ENCODE measurements at regions not wholly inside any gene's neighbourhood (a gene's known extent, or its start where the extent isn't known, plus 50 kb on each side); places are given as distances from the start of the nearest gene placed in this dataset.
"Not testable (repeated sequence)": the region's sequence is repeated elsewhere in the genome, so short reads cannot be mapped to it uniquely, and the experiment has no call there.

DNA sequence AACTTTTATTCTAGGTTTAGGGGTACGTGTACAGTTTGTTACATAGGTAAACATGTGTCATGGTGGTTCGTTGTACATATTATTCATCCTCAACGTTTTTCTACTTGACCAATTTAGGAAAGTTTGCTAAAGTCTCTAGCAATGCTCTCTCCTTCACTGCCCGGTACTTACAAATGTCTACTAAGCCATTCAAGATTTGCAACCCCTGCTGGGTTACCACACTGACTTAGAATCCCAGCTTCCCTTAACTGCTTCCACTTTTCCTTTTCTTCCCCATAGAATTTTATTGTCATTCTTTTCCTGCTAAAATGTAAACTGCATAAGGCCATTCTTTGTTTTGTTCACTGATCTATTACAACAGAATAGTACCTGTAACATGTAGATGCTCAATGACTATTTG lies 97.4 kb downstream of the SMPDL3A start:
- BruUV-seq (replicated peaks) = no TSS peak
- no peak overlapping the region for H3K4me3 Mint-ChIP-seq (ENCODE audit: unreplicated experiment)
- DNase-seq (ENCODE audit: unreplicated experiment) = no peak
- H3K9me3 Mint-ChIP-seq (ENCODE audit: unreplicated experiment) = no peaks in the 10 kb centered on the region
- no peaks in the 10 kb centered on the region for H3K36me3 Mint-ChIP-seq (ENCODE audit: insufficient read depth, unreplicated experiment)
- ChIA-PET CTCF (interaction anchor here (1.0 to 1.1 kb wide), 2 partner anchors 18 to 27 kb away, joined by 3 read pairs; no protein-coding TSS in a partner anchor), POLR2A (no interaction called here)
- intact Hi-C loops (cut with micrococcal nuclease) = no loop called here
- H3K4me1 Mint-ChIP-seq (ENCODE audit: insufficient read depth, unreplicated experiment) = no peaks in the 10 kb centered on the region
- no peak overlapping the region for H3K27ac Mint-ChIP-seq (ENCODE audit: low read depth, unreplicated experiment)
- TF ChIP-seq CTCF (IDR thresholded peaks at IDR 0.05; ENCODE audit: unreplicated experiment) = no peak
- H3K27me3 Mint-ChIP-seq (ENCODE audit: insufficient read depth, unreplicated experiment) = no peaks in the 10 kb centered on the region

DNA sequence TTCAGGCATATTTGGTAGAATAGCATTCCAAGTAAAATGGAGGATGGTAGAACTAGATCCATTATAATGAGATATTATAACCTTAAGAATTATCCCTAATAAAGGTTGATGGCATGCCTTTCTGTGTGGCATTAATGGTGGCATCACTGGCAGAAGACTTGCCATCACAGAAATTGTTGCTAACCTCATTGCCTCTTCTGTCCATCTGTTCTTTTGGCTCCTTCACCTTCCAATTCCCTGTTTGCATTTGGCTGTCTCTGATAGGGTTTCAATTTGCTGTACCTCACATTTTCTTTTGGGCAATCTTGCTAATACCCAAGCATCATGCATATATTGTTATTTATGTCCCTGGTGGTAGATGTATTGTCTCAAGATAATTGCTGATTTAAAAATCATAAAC lies 98.9 kb downstream of the SMPDL3A start:
- CTCF ChIA-PET = no interaction called here

GRCh38 chr6:122888680-122889079 lies 99.6 kb downstream of the SMPDL3A start:
- POLR2A ChIA-PET = not testable (repeated sequence)

More for the DNA sequence above, 98.9 kb downstream of the SMPDL3A start:
- Mint-ChIP-seq H3K4me3 (ENCODE audit: unreplicated experiment) (no peak overlapping the region), H3K4me1 (ENCODE audit: insufficient read depth, unreplicated experiment) (no peaks in the 10 kb centered on the region), H3K9me3 (ENCODE audit: unreplicated experiment) (no peaks in the 10 kb centered on the region), H3K27me3 (ENCODE audit: insufficient read depth, unreplicated experiment) (no peaks in the 10 kb centered on the region), H3K36me3 (ENCODE audit: insufficient read depth, unreplicated experiment) (no peaks in the 10 kb centered on the region), H3K27ac (ENCODE audit: low read depth, unreplicated experiment) (no peak overlapping the region)
- DNase-seq (ENCODE audit: unreplicated experiment) = no peak
- TF ChIP-seq CTCF (IDR thresholded peaks at IDR 0.05; ENCODE audit: unreplicated experiment) = no peak
- no TSS peak for BruUV-seq (replicated peaks)
- POLR2A ChIA-PET = no interaction called here
- intact Hi-C loops (cut with micrococcal nuclease) = no loop called here

GRCh38 chr6:122890250-122890649 lies 101.2 kb downstream of the SMPDL3A start:
- H3K4me1 Mint-ChIP-seq (ENCODE audit: insufficient read depth, unreplicated experiment) = no peaks in the 10 kb centered on the region
- H3K27me3 Mint-ChIP-seq (ENCODE audit: insufficient read depth, unreplicated experiment) = no peaks in the 10 kb centered on the region
- no peak overlapping the region for H3K4me3 Mint-ChIP-seq (ENCODE audit: unreplicated experiment)
- H3K36me3 Mint-ChIP-seq (ENCODE audit: insufficient read depth, unreplicated experiment) = no peaks in the 10 kb centered on the region
- no peak for TF ChIP-seq CTCF (IDR thresholded peaks at IDR 0.05; ENCODE audit: unreplicated experiment)
- no peak overlapping the region for H3K27ac Mint-ChIP-seq (ENCODE audit: low read depth, unreplicated experiment)
- BruUV-seq (replicated peaks) = no TSS peak
- H3K9me3 Mint-ChIP-seq (ENCODE audit: unreplicated experiment) = no peaks in the 10 kb centered on the region
- no peak for DNase-seq (ENCODE audit: unreplicated experiment)
- intact Hi-C loops (cut with micrococcal nuclease) = no loop called here
- CTCF ChIA-PET = interaction anchor here (0.6 kb wide), 1 partner anchor 287 kb away, joined by 3 read pairs; no protein-coding TSS in a partner anchor
- POLR2A ChIA-PET = no interaction called here

More at GRCh38 chr6:122888680-122889079, 99.6 kb downstream of the SMPDL3A start:
- BruUV-seq (replicated peaks); H3K4me1 Mint-ChIP-seq (ENCODE audit: insufficient read depth, unreplicated experiment); intact Hi-C loops (cut with micrococcal nuclease); H3K4me3 Mint-ChIP-seq (ENCODE audit: unreplicated experiment); H3K36me3 Mint-ChIP-seq (ENCODE audit: insufficient read depth, unreplicated experiment); H3K27ac Mint-ChIP-seq (ENCODE audit: low read depth, unreplicated experiment); H3K27me3 Mint-ChIP-seq (ENCODE audit: insufficient read depth, unreplicated experiment); H3K9me3 Mint-ChIP-seq (ENCODE audit: unreplicated experiment); DNase-seq (ENCODE audit: unreplicated experiment): not testable (repeated sequence)
- CTCF ChIA-PET = interaction anchor here (0.6 kb wide), 1 partner anchor 1632 kb away, joined by 3 read pairs; no protein-coding TSS in a partner anchor

GRCh38 chr6:122894791-122895190 lies 101.2 kb upstream of the CLVS2 start:
- Mint-ChIP-seq H3K4me1 (ENCODE audit: insufficient read depth, unreplicated experiment) (no peaks in the 10 kb centered on the region), H3K27me3 (ENCODE audit: insufficient read depth, unreplicated experiment) (no peaks in the 10 kb centered on the region), H3K9me3 (ENCODE audit: unreplicated experiment) (no peaks in the 10 kb centered on the region), H3K27ac (ENCODE audit: low read depth, unreplicated experiment) (no peak overlapping the region), H3K36me3 (ENCODE audit: insufficient read depth, unreplicated experiment) (peaks cover 6% of the 10 kb centered on the region), H3K4me3 (ENCODE audit: unreplicated experiment) (no peak overlapping the region)
- CTCF ChIA-PET = interaction anchor here (0.7 to 2.3 kb wide), 2 partner anchors 25 to 27 kb away, joined by 3 to 9 read pairs; no protein-coding TSS in a partner anchor
- POLR2A ChIA-PET = interaction anchor here (0.6 kb wide), 2 partner anchors 369 to 1937 kb away, joined by 3 to 4 read pairs; no protein-coding TSS in a partner anchor
- intact Hi-C loops (cut with micrococcal nuclease) = no loop called here
- no TSS peak for BruUV-seq (replicated peaks)
- TF ChIP-seq CTCF (IDR thresholded peaks at IDR 0.05; ENCODE audit: unreplicated experiment) = no peak
- DNase-seq (ENCODE audit: unreplicated experiment) = no peak
